ENCODE measurements at regions not wholly inside any gene's neighbourhood (a gene's known extent, or its start where the extent isn't known, plus 50 kb on each side); places are given as distances from the start of the nearest gene placed in this dataset.

- Histone ChIP-seq H3K27ac (no peak overlapping the region), H3K4me1 (peaks cover 0 to 7% (median 0%) of the 10 kb centered on the region in 4 donors), H3K4me3 (no peak overlapping the region), H3K36me3 (no peaks in the 10 kb centered on the region), H3K9me3 (no peaks in the 10 kb centered on the region), H3K27me3 (no peaks in the 10 kb centered on the region)
- no peak for TF ChIP-seq EP300 (IDR thresholded peaks at IDR 0.05)
- no peak for TF ChIP-seq CTCF (IDR thresholded peaks at IDR 0.05)
- no peak for TF ChIP-seq POLR2A (IDR thresholded peaks at IDR 0.05)
- 67 to 72% methylated on average over 2 of the region's 2 CpGs for WGBS, 2 donors
- no peak for DNase-seq (ENCODE audit: low spot score in 2 of 2)
Observed at GRCh38 chr4:13887010-13887409, 259.5 kb upstream of the BOD1L1 start.

GRCh38 chr4:13888112-13888511 is 260.6 kb upstream of the BOD1L1 start:
- 6 to 11% methylated on average over 1 of the region's 1 CpG for WGBS, 2 donors
- H3K27ac ChIP-seq: no peak overlapping the region
- peaks cover 0 to 9% (median 0%) of the 10 kb centered on the region in 4 donors for H3K4me1 ChIP-seq
- no peaks in the 10 kb centered on the region for H3K27me3 ChIP-seq
- H3K9me3 ChIP-seq: no peaks in the 10 kb centered on the region
- H3K36me3 ChIP-seq: no peaks in the 10 kb centered on the region
- no peak for TF ChIP-seq POLR2A (IDR thresholded peaks at IDR 0.05)
- no peak for TF ChIP-seq EP300 (IDR thresholded peaks at IDR 0.05)
- no peak for TF ChIP-seq CTCF (IDR thresholded peaks at IDR 0.05)
- DNase-seq (ENCODE audit: low spot score in 2 of 2): no peak
- H3K4me3 ChIP-seq: no peak overlapping the region

- 81 to 94% methylated on average over 6 of the region's 6 CpGs for WGBS, 2 donors
- Histone ChIP-seq H3K9me3 (no peaks in the 10 kb centered on the region), H3K27me3 (no peaks in the 10 kb centered on the region), H3K36me3 (no peaks in the 10 kb centered on the region), H3K27ac (peak overlapping the region in 1 of 4 donors; percentile 60), H3K4me3 (no peak overlapping the region), H3K4me1 (peaks cover 0 to 9% (median 0%) of the 10 kb centered on the region in 4 donors)
- no peak for DNase-seq (ENCODE audit: low spot score in 2 of 2)
- TF ChIP-seq EP300 (IDR thresholded peaks at IDR 0.05) (no peak), CTCF (IDR thresholded peaks at IDR 0.05) (no peak), POLR2A (IDR thresholded peaks at IDR 0.05) (no peak)
Observed at GRCh38 chr4:13891544-13891939, 264.0 kb upstream of the BOD1L1 start.

- no peaks in the 10 kb centered on the region for H3K36me3 ChIP-seq
- 36 to 63% methylated on average over 1 of the region's 1 CpG for WGBS, 2 donors
- DNase-seq (ENCODE audit: low spot score in 2 of 2): no peak
- no peaks in the 10 kb centered on the region for H3K27me3 ChIP-seq
- H3K9me3 ChIP-seq: no peaks in the 10 kb centered on the region
- H3K27ac ChIP-seq: peak overlapping the region in 1 of 4 donors; percentile 60
- no peak for TF ChIP-seq EP300 (IDR thresholded peaks at IDR 0.05)
- no peak for TF ChIP-seq POLR2A (IDR thresholded peaks at IDR 0.05)
- TF ChIP-seq CTCF (IDR thresholded peaks at IDR 0.05): no peak
- peaks cover 0 to 9% (median 0%) of the 10 kb centered on the region in 4 donors for H3K4me1 ChIP-seq
- H3K4me3 ChIP-seq: no peak overlapping the region
Observed at GRCh38 chr4:13892739-13893105, 265.2 kb upstream of the BOD1L1 start.

- 79 to 85% methylated on average over 3 of the region's 3 CpGs for WGBS, 2 donors
- H3K4me1 ChIP-seq: peaks cover 0 to 9% (median 0%) of the 10 kb centered on the region in 4 donors
- H3K4me3 ChIP-seq: no peak overlapping the region
- H3K9me3 ChIP-seq: no peaks in the 10 kb centered on the region
- TF ChIP-seq CTCF (IDR thresholded peaks at IDR 0.05): no peak
- H3K27ac ChIP-seq: no peak overlapping the region
- no peaks in the 10 kb centered on the region for H3K27me3 ChIP-seq
- DNase-seq (ENCODE audit: low spot score in 2 of 2): no peak
- H3K36me3 ChIP-seq: no peaks in the 10 kb centered on the region
Observed at GRCh38 chr4:13893211-13893610, 265.7 kb upstream of the BOD1L1 start.

Data from tibial nerve (tissue), 4 donors.